Lower leg skin (tissue), 3 donors: ENCODE measurements at regions not wholly inside any gene's neighbourhood (a gene's known extent, or its start where the extent isn't known, plus 50 kb on each side); places are given as distances from the start of the nearest gene placed in this dataset.

Experiments used
- CTCF ChIP-seq, 3 donors: fragments of 450-650 bp; IDR thresholded peaks; one replicate each; pipeline ENCODE4 v1.5.1; 2016; ENCODE audit warnings: antibody characterized with exemption in 3 of 3, mild to moderate bottlenecking in 3 of 3, moderate library complexity in 2 of 3
- POLR2A ChIP-seq, 2 donors: fragments of 450-650 bp; IDR thresholded peaks; one replicate each; pipeline ENCODE4 v1.6.1; 2016 to 2017; ENCODE audit warnings: antibody characterized with exemption in 2 of 2, mild to moderate bottlenecking in 1 of 2, moderate library complexity in 1 of 2

GRCh38 chr13:110983241-110983640 is 68.4 kb upstream of the ANKRD10 start:
- TF ChIP-seq CTCF (IDR thresholded peaks at IDR 0.05) (no peak), POLR2A (IDR thresholded peaks at IDR 0.05) (no peak)
